MCF 10A (cell line): ENCODE measurements at regions not wholly inside any gene's neighbourhood (a gene's known extent, or its start where the extent isn't known, plus 50 kb on each side); places are given as distances from the start of the nearest gene placed in this dataset.

Experiments used
- BruUV-seq: library from RNA; stranded (reverse); fragments of 400-500 nt; replicated peaks from 2 replicates; lab custom pipeline; 2021; lab: Mats Ljungman, UMichigan
- CTCF ChIA-PET: fragments of 300-600 bp; sonication (Branson Sonifier 250); formaldehyde crosslinking; extraction: SDS; loops from one replicate; lab custom pipeline; 2021; ENCODE audit warnings: antibody characterized with exemption, inconsistent platforms; lab: Yijun Ruan, JAX
- POLR2A ChIA-PET: fragments of 300-600, 350-650 bp; sonication (Branson Sonifier 250); formaldehyde crosslinking; extraction: SDS; loops from one replicate; lab custom pipeline; 2020; ENCODE audit warnings: antibody characterized with exemption, inconsistent platforms; lab: Yijun Ruan, JAX
- DNase-seq: peaks from one replicate; pipeline ENCODE4 v3.0.0-alpha.2; 2018; ENCODE audit not compliant: unreplicated experiment
- H3K27ac Mint-ChIP-seq: one replicate; pipeline ENCODE4 v1.8.0; 2022; ENCODE audit warnings: mild to moderate bottlenecking, low read depth, mixed read lengths; ENCODE audit not compliant: unreplicated experiment
- H3K27me3 Mint-ChIP-seq: one replicate; pipeline ENCODE4 v1.8.0; 2022; ENCODE audit warnings: mixed read lengths; ENCODE audit not compliant: insufficient read depth, unreplicated experiment
- H3K36me3 Mint-ChIP-seq: one replicate; pipeline ENCODE4 v1.8.0; 2022; ENCODE audit warnings: mild to moderate bottlenecking, moderate library complexity, mixed read lengths; ENCODE audit not compliant: insufficient read depth, unreplicated experiment
- H3K4me1 Mint-ChIP-seq: one replicate; pipeline ENCODE4 v1.8.0; 2022; ENCODE audit warnings: mixed read lengths; ENCODE audit not compliant: insufficient read depth, unreplicated experiment
- H3K4me3 Mint-ChIP-seq: one replicate; pipeline ENCODE4 v1.8.0; 2022; ENCODE audit warnings: mild to moderate bottlenecking, moderate library complexity, mixed read lengths; ENCODE audit not compliant: unreplicated experiment
- H3K9me3 Mint-ChIP-seq: one replicate; pipeline ENCODE4 v1.8.0; 2022; ENCODE audit warnings: mixed read lengths; ENCODE audit not compliant: unreplicated experiment
- intact Hi-C: fragments of 100-400 bp; cut with micrococcal nuclease; formaldehyde crosslinking; loops from 2 replicates; pipeline ENCODE4 v1.14.1; 2022
- TF ChIP-seq, protein P1 (sequence below): fragments of 200-600 bp; IDR thresholded peaks from one replicate; pipeline ENCODE4 v1.8.0; 2022; ENCODE audit warnings: antibody characterized with exemption, mild to moderate bottlenecking; ENCODE audit not compliant: unreplicated experiment

DNA sequence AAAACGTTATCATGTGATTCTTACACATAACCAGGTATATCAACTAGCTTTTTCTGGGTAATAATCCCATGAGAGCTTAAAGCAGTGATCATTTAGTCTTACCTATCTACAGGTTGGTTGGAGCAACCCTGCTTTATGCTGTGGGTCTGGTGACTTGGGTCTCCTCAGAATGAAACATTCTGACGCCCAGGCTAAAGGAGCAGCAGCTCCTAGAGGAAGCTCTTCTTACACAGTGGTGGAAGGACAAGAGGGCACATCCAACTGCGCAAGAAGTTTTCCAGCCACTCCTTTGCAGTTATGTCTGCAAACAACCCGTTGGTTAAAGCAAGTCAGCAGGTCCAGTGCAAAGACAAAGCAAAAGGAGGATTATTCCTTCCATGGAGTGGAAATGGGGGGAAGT lies 377.5 kb downstream of the EDEM1 start:
- H3K36me3 Mint-ChIP-seq = no peaks in the 10 kb centered on the region
- DNase-seq = no peak
- POLR2A ChIA-PET = no interaction called here
- intact Hi-C loops = no loop called here
- peaks cover 7% of the 10 kb centered on the region for H3K9me3 Mint-ChIP-seq
- CTCF ChIA-PET = interaction anchor here (0.5 kb wide), 1 partner anchor 143 kb away, joined by 4 read pairs; no protein-coding TSS in a partner anchor
- H3K27ac Mint-ChIP-seq = no peak overlapping the region
- TF ChIP-seq, protein P1, sequence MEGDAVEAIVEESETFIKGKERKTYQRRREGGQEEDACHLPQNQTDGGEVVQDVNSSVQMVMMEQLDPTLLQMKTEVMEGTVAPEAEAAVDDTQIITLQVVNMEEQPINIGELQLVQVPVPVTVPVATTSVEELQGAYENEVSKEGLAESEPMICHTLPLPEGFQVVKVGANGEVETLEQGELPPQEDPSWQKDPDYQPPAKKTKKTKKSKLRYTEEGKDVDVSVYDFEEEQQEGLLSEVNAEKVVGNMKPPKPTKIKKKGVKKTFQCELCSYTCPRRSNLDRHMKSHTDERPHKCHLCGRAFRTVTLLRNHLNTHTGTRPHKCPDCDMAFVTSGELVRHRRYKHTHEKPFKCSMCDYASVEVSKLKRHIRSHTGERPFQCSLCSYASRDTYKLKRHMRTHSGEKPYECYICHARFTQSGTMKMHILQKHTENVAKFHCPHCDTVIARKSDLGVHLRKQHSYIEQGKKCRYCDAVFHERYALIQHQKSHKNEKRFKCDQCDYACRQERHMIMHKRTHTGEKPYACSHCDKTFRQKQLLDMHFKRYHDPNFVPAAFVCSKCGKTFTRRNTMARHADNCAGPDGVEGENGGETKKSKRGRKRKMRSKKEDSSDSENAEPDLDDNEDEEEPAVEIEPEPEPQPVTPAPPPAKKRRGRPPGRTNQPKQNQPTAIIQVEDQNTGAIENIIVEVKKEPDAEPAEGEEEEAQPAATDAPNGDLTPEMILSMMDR = no peak
- no peaks in the 10 kb centered on the region for H3K27me3 Mint-ChIP-seq
- H3K4me1 Mint-ChIP-seq = no peaks in the 10 kb centered on the region
- BruUV-seq = no TSS peak
- no peak overlapping the region for H3K4me3 Mint-ChIP-seq

DNA sequence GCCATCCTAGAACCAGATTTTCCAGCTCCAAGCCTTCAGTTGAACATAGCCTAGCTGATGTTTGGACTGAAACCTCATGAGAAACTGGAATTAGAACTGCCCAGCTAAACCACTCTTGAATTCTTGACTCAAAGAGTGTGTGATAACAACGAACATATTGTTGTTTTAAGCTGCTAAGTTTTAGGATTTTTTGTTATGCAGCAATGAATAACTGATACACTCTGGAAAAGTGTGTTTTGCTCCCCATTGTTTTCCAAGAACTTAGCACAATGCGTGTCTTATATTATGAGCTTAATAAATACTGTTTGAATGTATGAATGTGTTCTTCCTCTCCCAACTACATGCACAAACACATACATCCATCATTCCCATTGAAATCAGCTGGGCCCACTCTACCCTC lies 379.6 kb downstream of the EDEM1 start:
- Mint-ChIP-seq H3K27ac (no peak overlapping the region), H3K36me3 (no peaks in the 10 kb centered on the region), H3K4me1 (no peaks in the 10 kb centered on the region), H3K4me3 (no peak overlapping the region), H3K27me3 (no peaks in the 10 kb centered on the region), H3K9me3 (peaks cover 7% of the 10 kb centered on the region)
- no TSS peak for BruUV-seq
- TF ChIP-seq, protein P1 = no peak
- POLR2A ChIA-PET = no interaction called here
- DNase-seq = no peak
- CTCF ChIA-PET = interaction anchor here (0.7 to 1.2 kb wide), 3 partner anchors 9 to 293 kb away, joined by 4 read pairs; no protein-coding TSS in a partner anchor
- intact Hi-C loops = no loop called here

DNA sequence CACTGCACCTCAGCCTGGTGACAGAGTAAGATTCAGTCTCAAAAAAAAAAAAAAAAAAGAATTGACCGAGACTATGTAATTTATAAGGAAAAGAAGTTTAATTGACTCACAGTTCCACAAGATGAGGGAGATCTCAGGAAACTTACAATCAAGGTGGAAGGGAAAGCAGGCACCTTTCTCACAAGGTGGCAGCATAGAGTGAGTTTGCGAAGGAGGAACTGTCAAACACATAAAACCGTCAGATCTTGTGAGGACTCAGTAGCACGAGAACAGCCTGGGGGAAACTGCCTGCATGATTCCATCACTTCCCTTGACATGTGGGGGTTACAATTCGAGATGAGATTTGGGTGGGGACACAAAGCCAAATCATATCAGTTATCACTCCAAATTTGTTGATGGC lies 380.9 kb downstream of the EDEM1 start:
- peaks cover 7% of the 10 kb centered on the region for H3K9me3 Mint-ChIP-seq
- intact Hi-C loops = no loop called here
- no peaks in the 10 kb centered on the region for H3K27me3 Mint-ChIP-seq
- no peak overlapping the region for H3K27ac Mint-ChIP-seq
- no peaks in the 10 kb centered on the region for H3K36me3 Mint-ChIP-seq
- ChIA-PET POLR2A (interaction anchor here (0.6 kb wide), 1 partner anchor 197 kb away, joined by 3 read pairs; no protein-coding TSS in a partner anchor), CTCF (interaction anchor here (0.7 to 1.0 kb wide), 3 partner anchors 34 to 1229 kb away, joined by 3 to 5 read pairs (median 3); no protein-coding TSS in a partner anchor)
- H3K4me3 Mint-ChIP-seq = no peak overlapping the region
- TF ChIP-seq, protein P1 = peak; percentile 15
- no peaks in the 10 kb centered on the region for H3K4me1 Mint-ChIP-seq
- BruUV-seq = no TSS peak
- DNase-seq = peak; percentile 12

DNA sequence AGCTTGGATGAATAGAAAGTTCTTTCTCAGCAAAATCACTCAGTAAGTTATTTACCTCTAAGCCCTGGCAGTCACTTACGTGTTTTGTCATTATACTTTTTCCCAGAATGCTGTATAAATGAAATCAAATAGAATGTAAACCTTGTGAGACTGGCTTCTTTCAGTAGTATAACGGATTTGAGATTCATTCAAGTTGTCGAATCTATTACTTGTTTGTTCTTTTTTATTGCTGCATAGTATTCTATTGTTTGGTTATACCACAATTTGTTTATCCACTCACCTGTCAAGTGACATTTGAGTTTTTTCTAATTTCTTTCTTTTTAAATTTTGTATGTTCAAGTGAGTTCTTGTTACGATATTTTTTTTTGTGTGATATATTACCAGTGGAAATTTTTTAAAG lies 381.6 kb downstream of the EDEM1 start:
- H3K36me3 Mint-ChIP-seq = no peaks in the 10 kb centered on the region
- H3K4me1 Mint-ChIP-seq = no peaks in the 10 kb centered on the region
- H3K27ac Mint-ChIP-seq = no peak overlapping the region
- no peak for DNase-seq
- TF ChIP-seq, protein P1 = no peak
- no peak overlapping the region for H3K4me3 Mint-ChIP-seq
- CTCF ChIA-PET = interaction anchor here (0.5 to 0.7 kb wide), 4 partner anchors 11 to 939 kb away, joined by 3 to 4 read pairs (median 3); no protein-coding TSS in a partner anchor
- peaks cover 7% of the 10 kb centered on the region for H3K9me3 Mint-ChIP-seq
- no peaks in the 10 kb centered on the region for H3K27me3 Mint-ChIP-seq
- no TSS peak for BruUV-seq
- intact Hi-C loops = no loop called here
- POLR2A ChIA-PET = no interaction called here
